Lung (tissue), 11 donors: ENCODE measurements at regions not wholly inside any gene's neighbourhood (a gene's known extent, or its start where the extent isn't known, plus 50 kb on each side); places are given as distances from the start of the nearest gene placed in this dataset.

Experiments
- ATAC-seq: fragments of 200-7000 bp; cut with Tn5 transposase; one replicate; pipeline ENCODE4 v1.9.1; 2020; ENCODE audit warnings: moderate number of reproducible peaks; ENCODE audit not compliant: insufficient read depth, low FRiP score
- DNase-seq, 3 donors: peaks; one replicate each; pipeline ENCODE4 v3.0.0-alpha.2; 2013 to 2017
- H3K27ac ChIP-seq, 2 donors: one replicate each; pipeline ENCODE4 v1.5.1; 2013; ENCODE audit warnings: mild to moderate bottlenecking in 2 of 2, moderate library complexity in 2 of 2, control low read depth in 1 of 2, inconsistent platforms in 1 of 2, low read depth in 1 of 2, low read length in 1 of 2
- H3K27me3 ChIP-seq, 3 donors: one replicate each; pipeline ENCODE4 v1.5.1; 2013; ENCODE audit warnings: low read length in 2 of 3; ENCODE audit not compliant: control insufficient read depth in 3 of 3, insufficient read depth in 3 of 3
- H3K36me3 ChIP-seq, 4 donors: one replicate each; pipeline ENCODE4 v1.5.1; 2013; ENCODE audit warnings: low read length in 4 of 4, mild to moderate bottlenecking in 1 of 4, moderate library complexity in 1 of 4; ENCODE audit not compliant: control insufficient read depth in 4 of 4, insufficient read depth in 4 of 4
- H3K4me1 ChIP-seq, 5 donors: one replicate each; pipeline ENCODE4 v1.5.1; 2013; ENCODE audit warnings: low read length in 5 of 5, mild to moderate bottlenecking in 2 of 5, moderate library complexity in 1 of 5; ENCODE audit not compliant: control insufficient read depth in 5 of 5, insufficient read depth in 5 of 5
- H3K4me3 ChIP-seq: one replicate; pipeline ENCODE4 v1.5.1; 2013; ENCODE audit warnings: mild to moderate bottlenecking, control low read depth, moderate library complexity
- H3K9ac ChIP-seq, 2 donors: one replicate each; pipeline ENCODE4 v1.5.1; 2013; ENCODE audit warnings: low read length in 2 of 2, control low read depth in 1 of 2; ENCODE audit not compliant: insufficient read depth in 1 of 2
- H3K9me3 ChIP-seq, 4 donors: one replicate each; pipeline ENCODE4 v1.5.1; 2013; ENCODE audit warnings: low read length in 3 of 4, mild to moderate bottlenecking in 1 of 4, moderate library complexity in 1 of 4; ENCODE audit not compliant: control insufficient read depth in 4 of 4, insufficient read depth in 3 of 4
- WGBS, 2 donors: extraction: QIAGEN DNeasy Blood & Tissue Kit; methylation state at CpG; one replicate each; pipeline ENCODE4 v1.1.7; 2013; 5-methylcytosine and 5-hydroxymethylcytosine counted together
- TF ChIP-seq, protein P1 (sequence below): IDR thresholded peaks from 2 replicates; pipeline ENCODE4 v1.5.1; 2012; ENCODE audit warnings: mild to moderate bottlenecking; ENCODE audit errors: control extremely low read depth, extremely low read depth
- donor health status: control.
- donor health status: control.
- donor health status: Bipolar disorder and iron deficiency.
- donor health status: healthy.
- donor health status: DM: yes; HTN: yes; CAD: no.

GRCh38 chr9:88932766-88933165 lies 58.5 kb upstream of the S1PR3 start:
- 88 to 89% methylated on average over 13 of the region's 13 CpGs for whole genome bisulfite sequencing, 2 donors
- no peak overlapping the region for H3K9ac ChIP-seq
- no peak overlapping the region for H3K27ac ChIP-seq
- TF ChIP-seq, protein P1, sequence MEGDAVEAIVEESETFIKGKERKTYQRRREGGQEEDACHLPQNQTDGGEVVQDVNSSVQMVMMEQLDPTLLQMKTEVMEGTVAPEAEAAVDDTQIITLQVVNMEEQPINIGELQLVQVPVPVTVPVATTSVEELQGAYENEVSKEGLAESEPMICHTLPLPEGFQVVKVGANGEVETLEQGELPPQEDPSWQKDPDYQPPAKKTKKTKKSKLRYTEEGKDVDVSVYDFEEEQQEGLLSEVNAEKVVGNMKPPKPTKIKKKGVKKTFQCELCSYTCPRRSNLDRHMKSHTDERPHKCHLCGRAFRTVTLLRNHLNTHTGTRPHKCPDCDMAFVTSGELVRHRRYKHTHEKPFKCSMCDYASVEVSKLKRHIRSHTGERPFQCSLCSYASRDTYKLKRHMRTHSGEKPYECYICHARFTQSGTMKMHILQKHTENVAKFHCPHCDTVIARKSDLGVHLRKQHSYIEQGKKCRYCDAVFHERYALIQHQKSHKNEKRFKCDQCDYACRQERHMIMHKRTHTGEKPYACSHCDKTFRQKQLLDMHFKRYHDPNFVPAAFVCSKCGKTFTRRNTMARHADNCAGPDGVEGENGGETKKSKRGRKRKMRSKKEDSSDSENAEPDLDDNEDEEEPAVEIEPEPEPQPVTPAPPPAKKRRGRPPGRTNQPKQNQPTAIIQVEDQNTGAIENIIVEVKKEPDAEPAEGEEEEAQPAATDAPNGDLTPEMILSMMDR: no peak
- no peaks in the 10 kb centered on the region for H3K36me3 ChIP-seq
- peaks cover 0 to 7% (median 0%) of the 10 kb centered on the region in 4 donors for H3K9me3 ChIP-seq
- ATAC-seq (no peak), DNase-seq (no peak)
- H3K27me3 ChIP-seq: no peaks in the 10 kb centered on the region
- H3K4me1 ChIP-seq: peaks cover 0 to 6% (median 0%) of the 10 kb centered on the region in 5 donors
- no peak overlapping the region for H3K4me3 ChIP-seq

- H3K9ac ChIP-seq: no peak overlapping the region
- no peak overlapping the region for H3K4me3 ChIP-seq
- H3K36me3 ChIP-seq: no peaks in the 10 kb centered on the region
- DNase-seq (no peak), ATAC-seq (no peak)
- H3K27ac ChIP-seq: no peak overlapping the region
- H3K9me3 ChIP-seq: peaks cover 0 to 7% (median 0%) of the 10 kb centered on the region in 4 donors
- no peaks in the 10 kb centered on the region for H3K27me3 ChIP-seq
- TF ChIP-seq, protein P1: no peak
- WGBS, 2 donors: 44 to 57% methylated on average over 11 of the region's 11 CpGs
- peaks cover 0 to 6% (median 0%) of the 10 kb centered on the region in 5 donors for H3K4me1 ChIP-seq
Observed at GRCh38 chr9:88933607-88934379, 57.5 kb upstream of the S1PR3 start.

DNA sequence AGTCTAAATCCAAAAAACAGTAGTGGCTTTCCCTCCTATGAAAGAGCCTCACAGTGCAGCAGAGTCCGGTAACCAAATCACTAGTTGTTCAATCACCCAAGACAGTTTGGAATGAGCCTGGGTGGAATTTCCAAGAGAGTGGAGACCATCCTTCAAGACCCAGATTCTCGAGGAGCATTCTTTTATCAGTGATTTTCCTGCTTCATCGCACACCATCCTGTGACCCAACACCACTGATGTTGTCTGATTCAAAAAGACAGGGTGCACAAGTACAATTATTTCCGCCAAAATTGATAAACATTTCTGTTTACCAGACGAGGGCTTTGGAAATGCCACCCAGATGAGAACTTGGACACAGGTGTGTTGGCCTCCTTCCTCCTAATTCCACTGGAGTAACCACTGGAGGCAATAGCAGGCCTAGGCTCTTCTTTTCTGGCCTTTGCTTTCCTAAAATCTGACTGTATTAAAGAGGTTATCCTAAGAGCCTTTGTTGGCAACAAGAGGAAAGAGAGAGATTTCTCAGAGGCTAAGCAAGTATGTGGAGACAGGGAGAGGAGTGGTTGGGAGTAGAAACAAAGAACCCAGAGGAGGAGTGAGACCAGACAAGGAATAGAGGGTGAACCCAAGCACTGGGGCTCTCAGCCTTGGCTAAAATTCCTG lies 56.3 kb upstream of the S1PR3 start:
- no peaks in the 10 kb centered on the region for H3K36me3 ChIP-seq
- no peak for ATAC-seq
- no peak overlapping the region for H3K27ac ChIP-seq
- no peak overlapping the region for H3K9ac ChIP-seq
- H3K27me3 ChIP-seq: no peaks in the 10 kb centered on the region
- 70 to 92% methylated on average over 5 of the region's 5 CpGs for WGBS, 2 donors
- no peak for DNase-seq
- no peak overlapping the region for H3K4me3 ChIP-seq
- TF ChIP-seq, protein P1: no peak
- peaks cover 0 to 6% (median 0%) of the 10 kb centered on the region in 5 donors for H3K4me1 ChIP-seq
- H3K9me3 ChIP-seq: peaks cover 0 to 7% (median 0%) of the 10 kb centered on the region in 4 donors
